DOHH2 (cell line): ENCODE measurements at regions not wholly inside any gene's neighbourhood (a gene's known extent, or its start where the extent isn't known, plus 50 kb on each side); places are given as distances from the start of the nearest gene placed in this dataset.

Experiments
- EZH2phosphoT487 ChIP-seq: fragments of 200-600 bp; sonication (generic); IDR thresholded peaks from 2 replicates; pipeline ENCODE4 v1.6.1; 2017; ENCODE audit warnings: borderline replicate concordance, mild to moderate bottlenecking, antibody characterized with exemption, low read length, moderate library complexity, mixed read lengths
- TF ChIP-seq, protein P1 (sequence below): fragments of 200-600 bp; sonication (generic); IDR thresholded peaks from one replicate; pipeline ENCODE4 v1.5.1; 2014; ENCODE audit warnings: antibody characterized with exemption, mild to moderate bottlenecking, low read depth, low read length; ENCODE audit not compliant: poor library complexity, severe bottlenecking

DNA sequence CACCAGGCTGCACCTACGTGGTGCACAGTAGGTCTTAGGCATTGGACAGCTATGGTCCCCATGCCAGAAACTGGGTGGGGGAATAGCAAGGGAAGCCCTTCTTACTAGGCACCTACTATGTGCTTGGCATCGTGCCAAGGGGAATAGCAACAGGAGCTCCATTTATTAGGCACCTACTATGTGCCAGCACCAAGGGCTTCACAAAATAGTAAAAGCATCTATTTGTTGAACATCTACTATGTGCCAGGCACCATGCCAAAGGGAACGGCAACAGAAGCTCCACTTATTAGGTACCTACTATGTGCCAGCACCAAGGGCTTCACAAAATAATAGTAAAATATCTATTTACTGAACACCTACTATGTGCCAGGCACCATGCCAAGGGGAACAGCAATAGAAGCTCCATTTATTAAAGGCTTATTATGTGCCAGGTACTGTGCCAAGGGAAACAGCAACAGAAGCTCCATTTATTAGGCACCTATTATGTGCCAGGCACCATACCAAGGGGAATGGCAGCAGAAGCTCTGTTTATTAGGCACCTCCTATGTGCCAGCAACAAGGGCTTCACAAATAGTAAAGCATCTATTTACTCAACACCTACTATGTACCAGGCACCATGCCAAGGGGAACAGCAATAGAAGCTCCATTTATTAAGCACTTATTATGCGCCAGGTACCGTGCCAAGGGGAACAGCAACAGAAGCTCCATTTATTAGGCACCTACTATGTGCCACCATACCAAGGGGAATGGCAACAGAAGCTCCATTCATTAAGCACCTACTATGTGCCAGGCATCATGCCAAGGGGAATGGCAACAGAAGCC lies 108.5 kb downstream of the PTPRS start:
- TF ChIP-seq EZH2phosphoT487: no peak
- TF ChIP-seq, protein P1, sequence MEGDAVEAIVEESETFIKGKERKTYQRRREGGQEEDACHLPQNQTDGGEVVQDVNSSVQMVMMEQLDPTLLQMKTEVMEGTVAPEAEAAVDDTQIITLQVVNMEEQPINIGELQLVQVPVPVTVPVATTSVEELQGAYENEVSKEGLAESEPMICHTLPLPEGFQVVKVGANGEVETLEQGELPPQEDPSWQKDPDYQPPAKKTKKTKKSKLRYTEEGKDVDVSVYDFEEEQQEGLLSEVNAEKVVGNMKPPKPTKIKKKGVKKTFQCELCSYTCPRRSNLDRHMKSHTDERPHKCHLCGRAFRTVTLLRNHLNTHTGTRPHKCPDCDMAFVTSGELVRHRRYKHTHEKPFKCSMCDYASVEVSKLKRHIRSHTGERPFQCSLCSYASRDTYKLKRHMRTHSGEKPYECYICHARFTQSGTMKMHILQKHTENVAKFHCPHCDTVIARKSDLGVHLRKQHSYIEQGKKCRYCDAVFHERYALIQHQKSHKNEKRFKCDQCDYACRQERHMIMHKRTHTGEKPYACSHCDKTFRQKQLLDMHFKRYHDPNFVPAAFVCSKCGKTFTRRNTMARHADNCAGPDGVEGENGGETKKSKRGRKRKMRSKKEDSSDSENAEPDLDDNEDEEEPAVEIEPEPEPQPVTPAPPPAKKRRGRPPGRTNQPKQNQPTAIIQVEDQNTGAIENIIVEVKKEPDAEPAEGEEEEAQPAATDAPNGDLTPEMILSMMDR: no peak
